ENCODE measurements at regions not wholly inside any gene's neighbourhood (a gene's known extent, or its start where the extent isn't known, plus 50 kb on each side); places are given as distances from the start of the nearest gene placed in this dataset.
A peak's percentile ranks its signal among the peaks of the same experiment; 100 is the strongest.
"Not testable (repeated sequence)": the region's sequence is repeated elsewhere in the genome, so short reads cannot be mapped to it uniquely, and the experiment has no call there.

GRCh38 chr11:23471878-23472277, 611.6 kb upstream of the CCDC179 start:
- Mint-ChIP-seq H3K36me3 (no peaks in the 10 kb centered on the region), H3K27ac (no peak overlapping the region), H3K9me3 (peaks cover 3% of the 10 kb centered on the region), H3K4me1 (no peaks in the 10 kb centered on the region), H3K4me3 (no peak overlapping the region), H3K27me3 (no peaks in the 10 kb centered on the region)
- ATAC-seq: no peak

GRCh38 chr11:23473782-23474181, 613.5 kb upstream of the CCDC179 start:
- no peak overlapping the region for H3K4me3 Mint-ChIP-seq
- no peaks in the 10 kb centered on the region for H3K4me1 Mint-ChIP-seq
- H3K27me3 Mint-ChIP-seq: no peaks in the 10 kb centered on the region
- no peaks in the 10 kb centered on the region for H3K36me3 Mint-ChIP-seq
- no peak overlapping the region for H3K27ac Mint-ChIP-seq
- H3K9me3 Mint-ChIP-seq: peaks cover 3% of the 10 kb centered on the region
- ATAC-seq: no peak

GRCh38 chr11:23480736-23481135, 620.5 kb upstream of the CCDC179 start:
- H3K36me3 Mint-ChIP-seq: no peaks in the 10 kb centered on the region
- no peaks in the 10 kb centered on the region for H3K4me1 Mint-ChIP-seq
- ATAC-seq: no peak
- H3K27me3 Mint-ChIP-seq: no peaks in the 10 kb centered on the region
- H3K27ac Mint-ChIP-seq: no peak overlapping the region
- H3K9me3 Mint-ChIP-seq: peaks cover 6% of the 10 kb centered on the region
- no peak overlapping the region for H3K4me3 Mint-ChIP-seq

- H3K27me3 Mint-ChIP-seq, H3K36me3 Mint-ChIP-seq, H3K4me1 Mint-ChIP-seq, H3K4me3 Mint-ChIP-seq, H3K9me3 Mint-ChIP-seq, H3K27ac Mint-ChIP-seq, ATAC-seq: not testable (repeated sequence)
Measured at GRCh38 chr11:23484146-23484545, 623.9 kb upstream of the CCDC179 start.

GRCh38 chr11:23484618-23485017, 624.3 kb upstream of the CCDC179 start:
- not testable (repeated sequence) for H3K27ac Mint-ChIP-seq, H3K4me1 Mint-ChIP-seq, H3K27me3 Mint-ChIP-seq, H3K4me3 Mint-ChIP-seq, H3K36me3 Mint-ChIP-seq, ATAC-seq
- H3K9me3 Mint-ChIP-seq: peaks cover 12% of the 10 kb centered on the region

GRCh38 chr11:23490557-23491235, 630.4 kb upstream of the CCDC179 start:
- no peaks in the 10 kb centered on the region for H3K36me3 Mint-ChIP-seq
- ATAC-seq: no peak
- H3K9me3 Mint-ChIP-seq: peaks cover 10% of the 10 kb centered on the region
- no peak overlapping the region for H3K27ac Mint-ChIP-seq
- H3K4me1 Mint-ChIP-seq: no peaks in the 10 kb centered on the region
- no peaks in the 10 kb centered on the region for H3K27me3 Mint-ChIP-seq
- no peak overlapping the region for H3K4me3 Mint-ChIP-seq

- H3K36me3 Mint-ChIP-seq: no peaks in the 10 kb centered on the region
- H3K4me3 Mint-ChIP-seq: no peak overlapping the region
- H3K27me3 Mint-ChIP-seq: no peaks in the 10 kb centered on the region
- H3K27ac Mint-ChIP-seq: no peak overlapping the region
- peaks cover 6% of the 10 kb centered on the region for H3K9me3 Mint-ChIP-seq
- H3K4me1 Mint-ChIP-seq: no peaks in the 10 kb centered on the region
- ATAC-seq: no peak
Measured at GRCh38 chr11:23494981-23495380, 634.7 kb upstream of the CCDC179 start.

GRCh38 chr11:23496340-23496739, 636.1 kb upstream of the CCDC179 start:
- no peak overlapping the region for H3K27ac Mint-ChIP-seq
- no peaks in the 10 kb centered on the region for H3K36me3 Mint-ChIP-seq
- peaks cover 6% of the 10 kb centered on the region for H3K9me3 Mint-ChIP-seq
- H3K4me1 Mint-ChIP-seq: no peaks in the 10 kb centered on the region
- no peak for ATAC-seq
- no peak overlapping the region for H3K4me3 Mint-ChIP-seq
- H3K27me3 Mint-ChIP-seq: no peaks in the 10 kb centered on the region

- Mint-ChIP-seq H3K4me1 (no peaks in the 10 kb centered on the region), H3K27me3 (no peaks in the 10 kb centered on the region), H3K27ac (no peak overlapping the region), H3K9me3 (peaks cover 6% of the 10 kb centered on the region), H3K36me3 (no peaks in the 10 kb centered on the region), H3K4me3 (no peak overlapping the region)
- ATAC-seq: no peak
Measured at GRCh38 chr11:23497040-23497439, 636.8 kb upstream of the CCDC179 start.

- Mint-ChIP-seq H3K27ac (no peak overlapping the region), H3K4me1 (no peaks in the 10 kb centered on the region), H3K36me3 (no peaks in the 10 kb centered on the region), H3K9me3 (peaks cover 5% of the 10 kb centered on the region), H3K4me3 (no peak overlapping the region), H3K27me3 (no peaks in the 10 kb centered on the region)
- no peak for ATAC-seq
Measured at GRCh38 chr11:23502389-23502788, 642.1 kb upstream of the CCDC179 start.

- peaks cover 5% of the 10 kb centered on the region for H3K9me3 Mint-ChIP-seq
- ATAC-seq: no peak
- no peaks in the 10 kb centered on the region for H3K4me1 Mint-ChIP-seq
- no peaks in the 10 kb centered on the region for H3K36me3 Mint-ChIP-seq
- no peak overlapping the region for H3K27ac Mint-ChIP-seq
- no peak overlapping the region for H3K4me3 Mint-ChIP-seq
- H3K27me3 Mint-ChIP-seq: no peaks in the 10 kb centered on the region
Measured at GRCh38 chr11:23502826-23503225, 642.6 kb upstream of the CCDC179 start.

- Mint-ChIP-seq H3K4me1 (no peaks in the 10 kb centered on the region), H3K36me3 (no peaks in the 10 kb centered on the region), H3K27ac (no peak overlapping the region), H3K27me3 (no peaks in the 10 kb centered on the region), H3K4me3 (no peak overlapping the region), H3K9me3 (peaks cover 3% of the 10 kb centered on the region)
- no peak for ATAC-seq
Measured at GRCh38 chr11:23509023-23509422, 648.7 kb upstream of the CCDC179 start.

- no peaks in the 10 kb centered on the region for H3K27me3 Mint-ChIP-seq
- no peaks in the 10 kb centered on the region for H3K4me1 Mint-ChIP-seq
- H3K4me3 Mint-ChIP-seq: no peak overlapping the region
- no peaks in the 10 kb centered on the region for H3K36me3 Mint-ChIP-seq
- H3K9me3 Mint-ChIP-seq: peaks cover 3% of the 10 kb centered on the region
- no peak for ATAC-seq
- no peak overlapping the region for H3K27ac Mint-ChIP-seq
Measured at GRCh38 chr11:23509821-23510220, 649.5 kb upstream of the CCDC179 start.

- H3K9me3 Mint-ChIP-seq: no peaks in the 10 kb centered on the region
- H3K27me3 Mint-ChIP-seq: no peaks in the 10 kb centered on the region
- H3K4me1 Mint-ChIP-seq: no peaks in the 10 kb centered on the region
- ATAC-seq: peak; percentile 39
- H3K4me3 Mint-ChIP-seq: no peak overlapping the region
- no peak overlapping the region for H3K27ac Mint-ChIP-seq
- no peaks in the 10 kb centered on the region for H3K36me3 Mint-ChIP-seq
Measured at GRCh38 chr11:23519194-23519593, 658.9 kb upstream of the CCDC179 start.

GRCh38 chr11:23520226-23520960, 660.1 kb upstream of the CCDC179 start:
- Mint-ChIP-seq H3K4me1 (no peaks in the 10 kb centered on the region), H3K4me3 (no peak overlapping the region), H3K36me3 (no peaks in the 10 kb centered on the region), H3K27ac (no peak overlapping the region), H3K27me3 (no peaks in the 10 kb centered on the region), H3K9me3 (no peaks in the 10 kb centered on the region)
- ATAC-seq: no peak

- Mint-ChIP-seq H3K36me3 (no peaks in the 10 kb centered on the region), H3K4me3 (no peak overlapping the region), H3K27me3 (no peaks in the 10 kb centered on the region), H3K27ac (no peak overlapping the region), H3K9me3 (peaks cover 3% of the 10 kb centered on the region), H3K4me1 (no peaks in the 10 kb centered on the region)
- no peak for ATAC-seq
Measured at GRCh38 chr11:23536907-23537306, 676.6 kb upstream of the CCDC179 start.
